GM19239 (cell line): ENCODE measurements at regions not wholly inside any gene's neighbourhood (a gene's known extent, or its start where the extent isn't known, plus 50 kb on each side); places are given as distances from the start of the nearest gene placed in this dataset.
"Not testable (repeated sequence)": the region's sequence is repeated elsewhere in the genome, so short reads cannot be mapped to it uniquely, and the experiment has no call there.

Experiments used
- DNase-seq: peaks from one replicate; pipeline ENCODE4 v3.0.0; 2011; ENCODE audit warnings: low spot score; ENCODE audit not compliant: insufficient read length
- FAIRE-seq: peaks from 2 replicates; lab custom pipeline; 2011; peaks lifted over from hg19 to GRCh38; lab: Jason Lieb, UNC

GRCh38 chr2:215726070-215726469, 287.3 kb downstream of the MREG start:
- FAIRE-seq (no peak), DNase-seq (no peak)

GRCh38 chr2:215724146-215724545, 288.3 kb upstream of the FN1 start:
- DNase-seq (no peak), FAIRE-seq (no peak)

- no peak for FAIRE-seq
Observed at GRCh38 chr2:215723631-215724011, 287.8 kb upstream of the FN1 start.

GRCh38 chr2:215722986-215723630, 287.2 kb upstream of the FN1 start:
- peak; percentile 74 for FAIRE-seq
- no peak for DNase-seq

More at GRCh38 chr2:215723631-215724011, 287.8 kb upstream of the FN1 start:
- DNase-seq, result no peak

- DNase-seq, result no peak
- no peak for FAIRE-seq
Observed at GRCh38 chr2:215722125-215722524, 286.3 kb upstream of the FN1 start.

- FAIRE-seq, DNase-seq: not testable (repeated sequence)
Observed at GRCh38 chr2:215721515-215721914, 285.6 kb upstream of the FN1 start.

- DNase-seq, result no peak
- FAIRE-seq, result no peak
Observed at GRCh38 chr2:215718890-215719289, 283.0 kb upstream of the FN1 start.

- no peak for FAIRE-seq
- DNase-seq, result no peak
Observed at GRCh38 chr2:215718436-215718835, 282.6 kb upstream of the FN1 start.

- FAIRE-seq, result no peak
Observed at GRCh38 chr2:215717501-215718381, 281.9 kb upstream of the FN1 start.

GRCh38 chr2:215716956-215717355, 281.1 kb upstream of the FN1 start:
- FAIRE-seq (no peak), DNase-seq (no peak)

More at GRCh38 chr2:215717501-215718381, 281.9 kb upstream of the FN1 start:
- no peak for DNase-seq

GRCh38 chr2:215712871-215713790, 277.3 kb upstream of the FN1 start:
- DNase-seq (no peak), FAIRE-seq (no peak)

GRCh38 chr2:215712219-215712868, 276.5 kb upstream of the FN1 start:
- DNase-seq, result no peak
- no peak for FAIRE-seq

- FAIRE-seq (no peak), DNase-seq (no peak)
Observed at GRCh38 chr2:215711471-215712034, 275.7 kb upstream of the FN1 start.

- DNase-seq (no peak), FAIRE-seq (no peak)
Observed at GRCh38 chr2:215707608-215708007, 271.7 kb upstream of the FN1 start.

GRCh38 chr2:215705771-215706361, 270.0 kb upstream of the FN1 start:
- no peak for FAIRE-seq
- no peak for DNase-seq

GRCh38 chr2:215705281-215705680, 269.4 kb upstream of the FN1 start:
- FAIRE-seq (no peak), DNase-seq (no peak)

- FAIRE-seq, result no peak
Observed at GRCh38 chr2:215702116-215702902, 266.4 kb upstream of the FN1 start.

GRCh38 chr2:215699700-215700538, 264.1 kb upstream of the FN1 start:
- no peak for FAIRE-seq

More at GRCh38 chr2:215702116-215702902, 266.4 kb upstream of the FN1 start:
- no peak for DNase-seq

More at GRCh38 chr2:215699700-215700538, 264.1 kb upstream of the FN1 start:
- DNase-seq, result no peak
